GM12865 (cell line): ENCODE measurements at regions not wholly inside any gene's neighbourhood (a gene's known extent, or its start where the extent isn't known, plus 50 kb on each side); places are given as distances from the start of the nearest gene placed in this dataset.

Experiments
- DNase-seq: peaks from one replicate; pipeline ENCODE4 v3.0.0; 2010; ENCODE audit warnings: low read depth
- H3K4me3 ChIP-seq: 2 replicates; pipeline ENCODE4 v1.5.1; 2011; ENCODE audit warnings: mild to moderate bottlenecking, low read depth, low read length, control low read depth
- TF ChIP-seq, protein P1 (sequence below): IDR thresholded peaks from 2 replicates; pipeline ENCODE4 v1.5.1; 2011; ENCODE audit warnings: low read length, control low read depth, low read depth, inconsistent platforms; ENCODE audit not compliant: insufficient read depth; ENCODE audit errors: missing control alignments

DNA sequence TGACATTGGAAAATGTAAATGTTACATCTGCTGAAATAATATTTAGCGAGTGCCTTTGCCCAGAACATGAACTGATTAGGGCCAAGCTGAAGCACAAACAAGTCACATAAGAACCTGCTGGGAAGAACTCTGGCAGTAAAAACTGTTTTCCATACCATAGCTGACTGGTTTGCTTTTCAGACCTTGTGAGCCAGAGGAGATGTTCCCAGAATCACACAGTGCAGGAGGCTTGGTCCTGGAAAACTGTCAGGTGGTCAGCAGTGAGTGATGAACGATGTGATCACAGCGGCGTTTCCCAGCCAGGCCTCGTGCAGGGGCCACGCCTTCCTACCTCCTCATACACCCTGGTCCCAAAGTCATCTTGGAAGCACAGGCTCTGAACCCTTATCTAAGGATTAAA, 164.2 kb upstream of the EEPD1 start:
- no peak for DNase-seq
- TF ChIP-seq, protein P1, sequence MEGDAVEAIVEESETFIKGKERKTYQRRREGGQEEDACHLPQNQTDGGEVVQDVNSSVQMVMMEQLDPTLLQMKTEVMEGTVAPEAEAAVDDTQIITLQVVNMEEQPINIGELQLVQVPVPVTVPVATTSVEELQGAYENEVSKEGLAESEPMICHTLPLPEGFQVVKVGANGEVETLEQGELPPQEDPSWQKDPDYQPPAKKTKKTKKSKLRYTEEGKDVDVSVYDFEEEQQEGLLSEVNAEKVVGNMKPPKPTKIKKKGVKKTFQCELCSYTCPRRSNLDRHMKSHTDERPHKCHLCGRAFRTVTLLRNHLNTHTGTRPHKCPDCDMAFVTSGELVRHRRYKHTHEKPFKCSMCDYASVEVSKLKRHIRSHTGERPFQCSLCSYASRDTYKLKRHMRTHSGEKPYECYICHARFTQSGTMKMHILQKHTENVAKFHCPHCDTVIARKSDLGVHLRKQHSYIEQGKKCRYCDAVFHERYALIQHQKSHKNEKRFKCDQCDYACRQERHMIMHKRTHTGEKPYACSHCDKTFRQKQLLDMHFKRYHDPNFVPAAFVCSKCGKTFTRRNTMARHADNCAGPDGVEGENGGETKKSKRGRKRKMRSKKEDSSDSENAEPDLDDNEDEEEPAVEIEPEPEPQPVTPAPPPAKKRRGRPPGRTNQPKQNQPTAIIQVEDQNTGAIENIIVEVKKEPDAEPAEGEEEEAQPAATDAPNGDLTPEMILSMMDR: no peak
- H3K4me3 ChIP-seq: no peak overlapping the region

DNA sequence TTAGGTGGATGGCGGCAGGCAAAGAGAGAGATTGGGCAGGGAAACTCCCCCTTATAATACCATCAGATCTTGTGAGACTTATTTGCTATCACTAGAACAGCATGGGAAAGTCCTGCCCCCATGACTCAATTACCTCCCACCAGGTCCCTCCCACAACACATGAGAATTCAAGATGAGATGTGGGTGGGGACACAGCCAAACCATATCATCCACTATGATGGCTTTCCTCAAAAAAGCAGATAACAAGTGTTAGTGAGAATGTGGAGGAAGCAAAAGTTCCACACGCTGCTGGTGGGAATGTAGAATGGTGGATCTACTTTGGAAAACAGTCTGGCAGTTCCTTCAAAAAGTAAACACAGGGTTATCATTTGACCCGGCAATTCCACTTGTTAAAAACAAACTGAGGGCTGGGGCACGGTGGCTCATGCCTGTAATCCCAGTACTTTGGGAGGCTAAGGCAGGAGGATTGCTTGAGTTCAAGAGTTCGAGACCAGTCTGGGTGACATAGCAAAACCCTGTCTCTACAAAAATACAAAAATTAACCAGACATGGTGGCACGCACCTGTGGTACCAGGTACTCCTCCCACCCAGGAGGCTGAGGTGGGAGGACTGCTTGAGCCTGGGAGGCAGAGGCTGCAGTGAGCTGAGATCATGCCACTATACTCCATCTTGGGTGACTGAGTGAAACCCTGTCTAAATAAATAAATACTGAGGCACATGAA, 161.4 kb upstream of the EEPD1 start:
- TF ChIP-seq, protein P1: no peak

DNA sequence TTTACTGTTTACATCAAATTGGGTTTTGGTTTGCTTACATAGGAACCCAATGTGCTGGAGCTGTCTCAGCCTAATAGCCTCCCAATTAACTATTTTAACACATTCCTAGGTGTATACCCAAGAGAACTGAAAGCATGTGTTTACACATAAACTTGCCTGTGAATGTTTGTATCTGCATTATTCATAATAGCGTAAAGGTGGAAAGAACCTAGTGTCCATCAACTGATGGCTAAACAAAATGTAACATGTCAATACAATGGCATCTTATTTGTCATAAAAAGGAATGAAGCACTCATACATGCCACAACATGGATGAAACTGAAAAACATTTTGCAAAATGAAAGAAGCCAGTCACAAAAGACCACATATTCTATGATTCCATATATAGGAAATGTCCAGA, 160.6 kb upstream of the EEPD1 start:
- DNase-seq: no peak
- H3K4me3 ChIP-seq: no peak overlapping the region
- TF ChIP-seq, protein P1: no peak

More for the DNA sequence above, 161.4 kb upstream of the EEPD1 start:
- no peak overlapping the region for H3K4me3 ChIP-seq
- no peak for DNase-seq

DNA sequence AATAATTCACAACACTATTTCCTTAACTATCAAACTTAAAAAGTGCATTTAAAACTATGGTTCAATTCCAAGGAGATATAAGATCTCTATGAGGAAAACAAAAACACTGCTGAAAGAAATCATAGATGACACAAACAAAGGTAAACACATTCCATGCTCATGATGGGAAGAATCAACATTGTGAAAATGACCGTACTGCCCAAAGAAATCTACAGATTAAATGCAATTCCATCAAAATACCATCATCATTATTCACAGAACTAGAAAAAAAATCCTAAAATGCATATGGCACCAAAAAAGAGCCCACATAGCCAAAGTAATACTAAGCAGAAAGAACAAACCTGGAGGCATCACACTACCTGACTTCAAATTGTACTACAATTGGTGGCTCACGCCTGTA, 159.9 kb upstream of the EEPD1 start:
- no peak overlapping the region for H3K4me3 ChIP-seq
- TF ChIP-seq, protein P1: no peak
- DNase-seq: no peak

DNA sequence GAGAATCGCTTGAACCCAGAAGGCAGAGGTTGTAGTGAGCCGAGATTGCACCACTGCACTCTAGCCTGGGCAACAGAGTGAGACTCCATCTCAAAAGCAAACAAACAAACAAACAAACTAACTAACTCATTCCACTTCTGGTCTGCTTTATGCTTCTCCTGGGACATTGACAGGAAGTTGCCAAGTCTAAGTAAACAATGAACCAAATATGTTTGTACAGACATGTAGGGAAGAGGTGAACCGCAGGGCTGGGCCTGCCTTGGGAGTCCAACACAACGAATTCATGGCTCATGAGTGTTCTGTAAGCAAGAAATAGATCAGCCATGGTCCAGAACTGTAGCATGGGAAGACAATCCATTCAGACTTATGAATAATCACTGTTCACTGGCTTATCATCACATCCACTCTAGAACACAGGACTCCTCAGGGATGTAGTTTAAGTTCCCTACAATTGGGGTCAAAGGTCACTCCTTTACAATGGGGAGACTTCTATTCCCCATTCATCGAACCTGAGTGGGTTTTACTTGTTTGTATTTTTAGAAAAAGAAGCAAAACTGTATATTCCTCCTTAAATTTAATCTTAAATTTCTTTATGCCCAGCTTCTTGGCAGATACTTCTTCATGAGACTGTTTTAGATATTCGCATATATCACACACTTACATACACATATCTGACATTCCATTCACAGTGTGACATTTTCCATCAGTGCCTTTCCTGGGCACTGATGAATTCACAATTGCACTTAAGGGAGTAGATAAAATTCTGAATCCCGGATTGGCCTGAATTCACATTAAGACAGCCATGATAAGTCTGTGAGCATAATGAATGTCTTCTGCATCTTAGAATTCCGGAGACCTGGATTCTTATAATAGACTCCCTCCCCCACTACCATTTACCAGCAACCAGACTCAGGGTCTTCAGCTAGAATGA, 159.1 kb upstream of the EEPD1 start:
- no peak overlapping the region for H3K4me3 ChIP-seq
- DNase-seq: no peak
- TF ChIP-seq, protein P1: no peak

DNA sequence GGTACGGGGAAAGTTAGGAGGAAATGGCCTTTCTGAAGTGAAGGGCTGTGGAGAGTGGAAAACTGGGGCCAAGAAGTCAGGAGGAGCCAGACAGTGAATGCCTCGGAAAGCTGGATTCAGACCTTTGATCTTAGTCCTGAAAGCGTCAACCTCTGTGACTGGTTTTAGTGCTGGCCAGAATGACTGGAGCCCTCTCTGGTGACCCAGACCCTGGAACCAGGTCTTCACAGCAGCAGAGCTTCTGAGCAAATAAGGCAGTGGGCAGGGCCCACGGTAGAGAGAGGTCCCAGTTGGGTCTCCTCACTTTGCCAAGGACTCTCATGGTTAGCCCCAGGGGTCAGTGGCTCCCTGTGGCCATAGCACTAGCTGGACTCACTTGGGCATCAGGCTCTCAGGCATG, 157.7 kb upstream of the EEPD1 start:
- DNase-seq: no peak

More for the DNA sequence above, 157.7 kb upstream of the EEPD1 start:
- TF ChIP-seq, protein P1: no peak
- H3K4me3 ChIP-seq: no peak overlapping the region
